OCI-LY7 (cell line): ENCODE measurements at regions not wholly inside any gene's neighbourhood (a gene's known extent, or its start where the extent isn't known, plus 50 kb on each side); places are given as distances from the start of the nearest gene placed in this dataset.

ENCODE experiments used
- EZH2phosphoT487 ChIP-seq: fragments of 200-600 bp; sonication (generic); IDR thresholded peaks from 2 replicates; pipeline ENCODE4 v1.6.1; 2018; ENCODE audit warnings: low read depth, borderline replicate concordance, mild to moderate bottlenecking, mixed run types, antibody characterized with exemption, low read length, moderate library complexity, mixed read lengths
- TF ChIP-seq, protein P1 (sequence below): fragments of 200-600 bp; sonication (generic); conservative IDR thresholded peaks from 2 replicates; pipeline ENCODE4 v1.5.1; 2014; ENCODE audit warnings: mild to moderate bottlenecking, antibody characterized with exemption, low read length, moderate library complexity, mixed read lengths

DNA sequence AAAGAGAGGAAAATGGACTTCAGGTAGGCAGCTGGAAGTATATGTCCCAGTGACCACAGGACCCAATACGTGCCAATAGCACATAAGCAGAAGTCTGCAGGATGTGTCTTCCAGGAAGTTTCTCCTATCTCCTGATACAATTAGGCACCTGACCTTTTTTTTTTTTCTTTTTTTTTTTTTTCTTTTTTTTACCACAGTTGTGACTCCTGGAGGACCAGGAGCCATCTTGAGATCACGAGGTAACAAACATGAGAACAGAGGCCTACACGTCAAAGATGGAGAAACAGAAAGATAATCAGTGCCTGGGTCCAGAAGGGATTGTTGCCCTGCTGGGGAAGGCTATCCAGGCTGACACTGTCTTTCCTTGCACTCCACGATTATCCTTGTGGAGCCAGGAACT, 312.4 kb upstream of the NEBL start:
- TF ChIP-seq, protein P1, sequence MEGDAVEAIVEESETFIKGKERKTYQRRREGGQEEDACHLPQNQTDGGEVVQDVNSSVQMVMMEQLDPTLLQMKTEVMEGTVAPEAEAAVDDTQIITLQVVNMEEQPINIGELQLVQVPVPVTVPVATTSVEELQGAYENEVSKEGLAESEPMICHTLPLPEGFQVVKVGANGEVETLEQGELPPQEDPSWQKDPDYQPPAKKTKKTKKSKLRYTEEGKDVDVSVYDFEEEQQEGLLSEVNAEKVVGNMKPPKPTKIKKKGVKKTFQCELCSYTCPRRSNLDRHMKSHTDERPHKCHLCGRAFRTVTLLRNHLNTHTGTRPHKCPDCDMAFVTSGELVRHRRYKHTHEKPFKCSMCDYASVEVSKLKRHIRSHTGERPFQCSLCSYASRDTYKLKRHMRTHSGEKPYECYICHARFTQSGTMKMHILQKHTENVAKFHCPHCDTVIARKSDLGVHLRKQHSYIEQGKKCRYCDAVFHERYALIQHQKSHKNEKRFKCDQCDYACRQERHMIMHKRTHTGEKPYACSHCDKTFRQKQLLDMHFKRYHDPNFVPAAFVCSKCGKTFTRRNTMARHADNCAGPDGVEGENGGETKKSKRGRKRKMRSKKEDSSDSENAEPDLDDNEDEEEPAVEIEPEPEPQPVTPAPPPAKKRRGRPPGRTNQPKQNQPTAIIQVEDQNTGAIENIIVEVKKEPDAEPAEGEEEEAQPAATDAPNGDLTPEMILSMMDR, result no peak
- TF ChIP-seq EZH2phosphoT487, result no peak
